ENCODE measurements at regions not wholly inside any gene's neighbourhood (a gene's known extent, or its start where the extent isn't known, plus 50 kb on each side); places are given as distances from the start of the nearest gene placed in this dataset.

GRCh38 chr12:123091230-123092150 is 59.4 kb downstream of the PITPNM2 start:
- peaks cover 0 to 5% (median under 1%) of the 10 kb centered on the region in 3 donors for H3K27me3 Mint-ChIP-seq (ENCODE audit: low read depth in 3 of 3)
- H3K36me3 Mint-ChIP-seq, result no peaks in the 10 kb centered on the region
- Histone ChIP-seq H3K4me1 (ENCODE audit: control insufficient read depth in 1 of 2, insufficient read depth in 2 of 2, low read length in 2 of 2) (peaks cover 39 to 47% of the 10 kb centered on the region in 2 donors), H4K20me1 (ENCODE audit: insufficient read depth, low read length) (no peaks in the 10 kb centered on the region), H3K4me2 (replicated peaks; ENCODE audit: extremely low read depth, low read length, poor library complexity, severe bottlenecking) (no peak overlapping the region), H2AFZ (ENCODE audit: insufficient read depth, low read depth, low read length, poor library complexity, severe bottlenecking) (peak overlapping the region; percentile 29), H3K27me3 (ENCODE audit: control insufficient read depth in 2 of 2, insufficient read depth in 2 of 2, low read length in 2 of 2) (no peaks in the 10 kb centered on the region), H3K9ac (ENCODE audit: insufficient read depth, low read length, poor library complexity, severe bottlenecking) (no peak overlapping the region), H3K27ac (ENCODE audit: low read depth in 1 of 2, low read length in 2 of 2) (peak overlapping the region; percentile 9 to 60), H3K9me3 (replicated peaks in 1 of 2; ENCODE audit: control insufficient read depth in 1 of 2, insufficient read depth in 1 of 2, low read length in 2 of 2) (no peaks in the 10 kb centered on the region), H3K4me3 (replicated peaks in 1 of 3; ENCODE audit: low read depth in 2 of 3, low read length in 3 of 3) (no peak overlapping the region), H3K36me3 (replicated peaks in 1 of 2; ENCODE audit: control insufficient read depth in 1 of 2, insufficient read depth in 2 of 2, low read length in 2 of 2) (no peaks in the 10 kb centered on the region), H3K79me2 (ENCODE audit: insufficient read depth, low read length) (no peaks in the 10 kb centered on the region)
- H3K27ac Mint-ChIP-seq, result peak overlapping the region in 6 of 7 donors; percentile 23 to 77 (median 72)
- DNase-seq, result peak; percentile 24 to 34 (median 25)
- 94% methylated on average over 6 of the region's 8 CpGs for WGBS (ENCODE audit: insufficient coverage)
- peaks cover 39% of the 10 kb centered on the region for H3K4me1 Mint-ChIP-seq
- intact Hi-C loops (cut with micrococcal nuclease), result no loop called here
- H3K4me3 Mint-ChIP-seq, result peak overlapping the region in 1 of 2 donors; percentile 28
- TF ChIP-seq CTCF (IDR thresholded peaks at IDR 0.05), result no peak
- peaks cover 0 to 5% (median 0%) of the 10 kb centered on the region in 7 donors for H3K9me3 Mint-ChIP-seq

GRCh38 chr12:123089631-123090353 is 61.1 kb downstream of the PITPNM2 start:
- intact Hi-C loops (cut with micrococcal nuclease), result loop anchor here in 1 of 2 donors (5.0 kb wide), 1 partner anchor 63 kb away; the partner anchor contains the start of gene PITPNM2
- H3K27me3 ChIP-seq (ENCODE audit: control insufficient read depth in 2 of 2, insufficient read depth in 2 of 2, low read length in 2 of 2), result no peaks in the 10 kb centered on the region
- peaks cover 44 to 59% of the 10 kb centered on the region in 2 donors for H3K4me1 ChIP-seq (ENCODE audit: control insufficient read depth in 1 of 2, insufficient read depth in 2 of 2, low read length in 2 of 2)
- peaks cover 0 to 5% (median 0%) of the 10 kb centered on the region in 7 donors for H3K9me3 Mint-ChIP-seq
- no peaks in the 10 kb centered on the region for H3K79me2 ChIP-seq (ENCODE audit: insufficient read depth, low read length)
- WGBS (ENCODE audit: insufficient coverage), result no CpG with 5 or more reads among the region's 2 CpGs
- peak; percentile 72 to 87 (median 83) for DNase-seq
- no peak overlapping the region for H2AFZ ChIP-seq (ENCODE audit: insufficient read depth, low read depth, low read length, poor library complexity, severe bottlenecking)
- H3K4me1 Mint-ChIP-seq, result peaks cover 51% of the 10 kb centered on the region
- no peaks in the 10 kb centered on the region for H4K20me1 ChIP-seq (ENCODE audit: insufficient read depth, low read length)
- no peak overlapping the region for H3K4me2 ChIP-seq (replicated peaks; ENCODE audit: extremely low read depth, low read length, poor library complexity, severe bottlenecking)
- H3K36me3 Mint-ChIP-seq, result no peaks in the 10 kb centered on the region
- no peaks in the 10 kb centered on the region for H3K9me3 ChIP-seq (replicated peaks in 1 of 2; ENCODE audit: control insufficient read depth in 1 of 2, insufficient read depth in 1 of 2, low read length in 2 of 2)
- no peaks in the 10 kb centered on the region for H3K36me3 ChIP-seq (replicated peaks in 1 of 2; ENCODE audit: control insufficient read depth in 1 of 2, insufficient read depth in 2 of 2, low read length in 2 of 2)
- peak overlapping the region in 1 of 2 donors; percentile 73 for H3K27ac ChIP-seq (ENCODE audit: low read depth in 1 of 2, low read length in 2 of 2)
- H3K9ac ChIP-seq (ENCODE audit: insufficient read depth, low read length, poor library complexity, severe bottlenecking), result no peak overlapping the region
- no peak for TF ChIP-seq CTCF (IDR thresholded peaks at IDR 0.05)
- H3K4me3 Mint-ChIP-seq, result no peak overlapping the region
- peak overlapping the region; percentile 82 to 97 (median 89) for H3K27ac Mint-ChIP-seq
- peaks cover 0 to 4% (median 3%) of the 10 kb centered on the region in 3 donors for H3K27me3 Mint-ChIP-seq (ENCODE audit: low read depth in 3 of 3)
- H3K4me3 ChIP-seq (replicated peaks in 1 of 3; ENCODE audit: low read depth in 2 of 3, low read length in 3 of 3), result no peak overlapping the region
